Jurkat, Clone E6-1 (cell line): ENCODE measurements at regions not wholly inside any gene's neighbourhood (a gene's known extent, or its start where the extent isn't known, plus 50 kb on each side); places are given as distances from the start of the nearest gene placed in this dataset.
"Not testable (repeated sequence)": the region's sequence is repeated elsewhere in the genome, so short reads cannot be mapped to it uniquely, and the experiment has no call there.

Source experiments
- DNase-seq: peaks from one replicate; pipeline ENCODE4 v3.0.0-alpha.2; 2011; ENCODE audit warnings: low read depth, low spot score
- H3K4me3 ChIP-seq: 2 replicates; pipeline ENCODE4 v1.5.1; 2011; ENCODE audit warnings: mild to moderate bottlenecking, low read length, control low read depth, moderate library complexity

- no peak for DNase-seq
- H3K4me3 ChIP-seq: no peak overlapping the region
Measured at GRCh38 chr4:123682931-123683330, 286.3 kb downstream of the SPRY1 start.

DNA sequence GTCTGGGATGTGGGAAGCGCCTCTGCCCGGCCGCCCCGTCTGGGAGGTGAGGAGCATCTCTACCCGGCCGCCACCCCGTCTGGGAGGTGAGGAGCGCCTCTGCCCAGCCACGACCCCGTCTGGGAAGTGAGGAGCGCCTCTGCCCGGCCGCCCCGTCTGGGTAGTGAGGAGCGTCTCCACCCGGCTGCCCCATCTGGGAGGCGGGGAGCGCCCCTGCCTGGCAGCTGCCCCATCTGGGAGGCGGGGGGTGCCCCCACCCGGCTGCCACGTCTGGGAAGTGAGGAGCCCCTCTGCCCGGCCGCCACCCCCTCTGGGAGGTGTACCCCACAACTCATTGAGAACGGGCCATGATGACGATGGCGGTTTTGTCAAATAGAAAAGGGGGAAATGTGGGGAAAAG, 288.3 kb downstream of the SPRY1 start:
- H3K4me3 ChIP-seq, DNase-seq: not testable (repeated sequence)

DNA sequence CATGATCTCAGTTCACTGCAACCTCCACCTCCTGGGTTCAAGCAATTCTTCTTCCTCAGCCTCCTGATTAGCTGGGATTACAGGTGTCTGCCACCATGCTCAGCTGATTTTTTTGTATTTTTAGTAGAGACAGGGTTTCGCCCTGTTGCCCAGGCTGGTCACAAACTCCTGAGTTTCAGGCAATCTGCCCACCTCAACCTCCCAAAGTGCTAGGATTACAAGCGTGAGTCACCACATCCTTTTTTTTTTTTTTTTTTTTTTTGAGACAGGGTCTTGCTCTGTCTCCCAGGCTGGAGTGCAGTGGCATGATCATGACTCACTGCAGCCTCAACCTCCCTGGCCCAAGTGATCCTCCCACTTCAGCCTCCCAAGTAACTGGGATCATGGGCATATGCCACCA, 298.9 kb downstream of the SPRY1 start:
- not testable (repeated sequence) for H3K4me3 ChIP-seq, DNase-seq

GRCh38 chr4:123696687-123697086, 300.1 kb downstream of the SPRY1 start:
- no peak for DNase-seq
- H3K4me3 ChIP-seq: no peak overlapping the region

DNA sequence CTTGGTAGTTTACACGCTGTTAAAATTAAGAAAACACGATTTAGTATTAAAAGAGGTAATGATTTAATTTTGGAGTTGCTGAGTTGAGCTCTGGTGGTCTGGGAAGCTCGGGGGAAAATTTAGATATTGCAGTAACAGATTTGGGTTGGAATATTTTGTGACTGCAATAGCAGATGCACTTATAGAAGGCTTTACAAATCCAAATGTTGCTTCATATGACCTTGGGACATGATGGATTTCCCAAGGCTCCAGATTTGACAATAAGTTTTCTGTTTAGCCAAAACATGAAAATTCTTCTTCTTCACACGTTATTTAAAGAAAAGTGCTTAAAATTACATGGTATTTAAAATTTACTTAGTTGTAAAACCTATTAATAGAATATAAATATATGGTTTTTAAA, 302.0 kb downstream of the SPRY1 start:
- no peak for DNase-seq

DNA sequence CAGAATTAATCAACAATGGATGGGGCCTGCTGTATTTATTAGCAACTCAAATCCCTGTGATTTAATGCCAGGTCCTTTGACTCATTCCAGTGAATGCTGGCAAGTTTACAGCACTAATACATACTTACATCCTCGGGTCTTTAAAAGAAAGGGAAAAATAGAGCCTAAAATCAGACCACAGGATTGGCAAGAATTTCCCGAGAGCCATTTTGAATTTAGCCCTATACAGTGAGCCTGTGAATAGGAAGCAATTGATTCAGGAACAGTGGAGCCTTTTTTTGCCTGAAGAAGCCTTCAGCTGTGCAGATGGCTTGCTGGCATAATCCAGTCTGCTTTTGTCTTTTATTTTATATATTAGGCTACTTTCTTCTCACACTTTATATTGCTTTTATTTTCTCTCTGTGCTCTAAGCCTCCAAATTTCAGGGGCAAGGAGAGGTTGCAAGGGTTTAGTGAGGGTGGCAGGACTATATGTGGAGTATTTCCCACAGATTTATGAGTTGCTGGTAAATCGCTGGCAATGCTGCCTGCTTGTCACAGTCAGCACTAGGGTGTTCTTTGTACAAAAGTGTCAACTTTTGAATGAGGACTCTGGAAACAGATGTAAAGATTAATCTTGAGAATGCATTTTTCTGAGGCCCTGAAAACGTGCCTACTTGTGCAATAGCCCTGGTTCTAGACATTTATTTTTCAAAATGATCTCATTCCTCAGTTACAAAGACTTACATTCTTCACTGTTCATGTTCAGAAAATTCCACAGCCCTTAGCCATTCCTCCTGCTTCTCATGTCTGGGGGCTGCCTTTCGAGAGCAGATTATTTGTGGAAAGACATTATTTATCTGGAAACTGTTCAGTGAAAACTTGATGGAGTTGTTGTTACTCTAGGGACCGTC, 303.5 kb downstream of the SPRY1 start:
- H3K4me3 ChIP-seq: no peak overlapping the region
- no peak for DNase-seq

More for the DNA sequence above, 302.0 kb downstream of the SPRY1 start:
- H3K4me3 ChIP-seq: no peak overlapping the region

DNA sequence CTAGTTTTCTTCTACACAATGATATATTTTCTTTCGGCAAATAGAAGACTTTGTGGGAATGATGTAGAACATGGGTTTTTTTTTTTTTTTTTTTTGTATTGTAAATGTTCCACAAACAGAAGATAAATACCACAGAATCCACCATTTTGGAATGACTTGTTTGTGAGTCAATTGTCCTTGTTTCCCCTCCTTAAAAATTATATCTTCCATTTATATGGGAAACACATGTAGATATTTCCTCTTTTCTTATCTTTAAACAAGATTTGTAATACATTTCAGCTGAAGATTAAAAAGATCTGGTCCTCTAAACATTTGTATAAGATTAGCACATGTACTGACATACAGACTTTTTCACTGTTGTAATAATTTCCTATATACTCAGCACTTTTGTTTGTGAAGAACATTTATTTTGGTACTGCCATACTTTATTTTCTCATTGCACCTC, 304.6 kb downstream of the SPRY1 start:
- H3K4me3 ChIP-seq: no peak overlapping the region
- DNase-seq: no peak

GRCh38 chr4:123705419-123705818, 308.8 kb downstream of the SPRY1 start:
- no peak for DNase-seq
- H3K4me3 ChIP-seq: no peak overlapping the region

GRCh38 chr4:123706973-123707372, 310.4 kb downstream of the SPRY1 start:
- DNase-seq: no peak
- H3K4me3 ChIP-seq: no peak overlapping the region

GRCh38 chr4:123708902-123709301, 312.3 kb downstream of the SPRY1 start:
- no peak overlapping the region for H3K4me3 ChIP-seq
- DNase-seq: no peak

GRCh38 chr4:123709336-123709735, 312.7 kb downstream of the SPRY1 start:
- DNase-seq: no peak
- no peak overlapping the region for H3K4me3 ChIP-seq

- DNase-seq: no peak
- no peak overlapping the region for H3K4me3 ChIP-seq
Measured at GRCh38 chr4:123731035-123731434, 334.4 kb downstream of the SPRY1 start.

DNA sequence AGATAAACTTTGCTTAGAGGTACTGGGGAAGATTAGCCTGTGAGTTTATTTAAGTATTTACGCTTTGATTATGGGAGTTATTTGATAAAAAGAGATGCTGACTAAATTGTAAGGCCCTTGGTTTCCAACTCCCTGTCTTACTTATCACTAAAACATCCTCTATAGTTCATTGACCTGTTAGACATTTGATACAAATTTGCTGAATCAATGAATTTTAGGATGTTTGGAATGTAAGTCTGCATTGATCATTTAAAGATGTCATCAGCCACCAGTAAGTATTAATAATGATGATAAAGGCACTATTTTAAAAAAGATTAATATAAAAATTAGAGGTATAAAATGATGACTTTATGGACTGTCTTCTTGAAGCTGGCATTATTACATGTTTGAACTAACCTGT, 340.6 kb downstream of the SPRY1 start:
- DNase-seq: no peak
- no peak overlapping the region for H3K4me3 ChIP-seq

DNA sequence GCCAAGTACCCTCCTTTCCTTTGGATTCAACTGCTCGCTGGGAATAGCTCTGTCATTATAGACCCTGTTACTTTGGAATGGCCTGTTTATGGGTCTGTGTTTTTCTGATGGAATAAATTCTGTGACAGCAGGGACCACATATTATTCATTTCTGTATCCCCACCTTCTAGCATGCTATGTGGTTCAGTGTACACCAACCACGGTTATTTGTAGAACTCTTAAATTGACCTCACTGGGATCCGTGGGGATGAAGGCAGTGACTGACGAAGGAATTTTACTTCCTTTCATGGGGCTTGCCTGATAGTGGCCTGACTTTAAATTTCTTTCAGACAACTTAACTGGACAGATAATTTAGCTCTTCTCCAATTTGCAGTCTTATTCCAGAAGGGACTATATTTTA, 343.2 kb downstream of the SPRY1 start:
- no peak for DNase-seq

DNA sequence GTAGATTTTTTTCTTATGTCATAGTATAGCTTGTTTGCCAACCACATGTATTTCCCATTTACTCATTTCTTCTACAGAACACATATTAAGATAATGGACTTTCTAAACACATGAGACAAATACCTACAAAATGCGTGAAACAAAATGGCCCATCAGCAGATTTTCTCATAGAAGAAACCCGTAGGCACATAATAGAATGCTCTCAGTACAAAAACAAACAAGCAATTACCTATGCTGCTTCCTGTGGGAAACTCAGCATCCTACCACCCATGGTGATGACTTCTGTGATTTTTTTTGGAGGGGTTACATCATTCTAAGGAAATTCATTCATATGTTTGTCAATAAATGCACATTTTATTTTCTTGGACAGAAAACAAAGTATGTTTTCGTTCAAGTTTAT, 343.6 kb downstream of the SPRY1 start:
- H3K4me3 ChIP-seq: no peak overlapping the region
- no peak for DNase-seq

More for the DNA sequence above, 343.2 kb downstream of the SPRY1 start:
- H3K4me3 ChIP-seq: no peak overlapping the region

- no peak overlapping the region for H3K4me3 ChIP-seq
- DNase-seq: no peak
Measured at GRCh38 chr4:123741906-123742305, 345.3 kb downstream of the SPRY1 start.

DNA sequence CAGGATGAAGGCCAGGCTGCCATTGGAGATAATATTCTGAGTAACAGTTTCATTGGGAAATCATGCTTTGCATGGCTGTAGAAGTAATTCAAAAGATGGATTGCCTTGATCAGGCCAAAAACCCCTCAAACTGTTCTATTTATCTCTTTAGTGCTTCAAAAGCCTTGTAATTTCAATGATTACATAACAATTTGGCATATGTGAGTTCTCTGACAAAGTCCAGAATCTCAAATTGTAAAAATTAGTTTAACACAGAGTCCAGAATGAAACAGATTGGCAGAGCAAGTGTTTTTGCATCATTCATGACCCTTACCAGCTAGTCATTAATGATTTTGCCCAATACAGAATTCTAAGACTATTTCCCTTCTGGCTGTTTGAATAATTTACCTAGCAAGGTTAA, 347.3 kb downstream of the SPRY1 start:
- DNase-seq: no peak
- no peak overlapping the region for H3K4me3 ChIP-seq

DNA sequence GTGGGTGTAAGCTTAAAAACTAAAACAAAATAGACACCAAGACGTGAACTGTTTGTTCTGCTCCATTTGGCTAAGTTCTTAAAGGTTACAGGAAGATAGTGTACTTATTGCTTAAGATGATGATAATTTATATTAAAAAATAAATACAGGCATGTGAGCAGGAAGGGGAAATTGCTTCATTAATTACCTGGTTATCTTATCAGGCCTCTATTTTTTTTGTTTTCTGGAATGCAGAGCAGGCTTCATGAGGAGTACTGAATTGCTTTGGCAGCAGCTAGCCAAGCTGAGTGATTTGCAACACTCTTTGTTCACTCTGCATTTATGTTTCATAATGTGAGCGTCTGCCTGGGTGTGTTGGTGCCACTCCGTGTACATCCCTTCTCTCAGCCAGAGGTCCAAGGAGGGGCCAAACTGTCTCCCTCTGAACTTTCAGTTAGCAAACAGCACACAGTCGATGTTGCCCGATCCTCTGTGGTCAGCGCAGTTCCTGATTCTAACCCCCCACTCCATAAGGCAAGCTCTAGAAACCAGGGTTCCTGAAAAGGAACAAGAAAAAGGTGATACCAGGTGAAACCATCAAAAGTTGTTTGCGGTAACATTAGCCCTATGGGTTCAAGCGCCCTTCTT, 348.2 kb downstream of the SPRY1 start:
- no peak for DNase-seq
- no peak overlapping the region for H3K4me3 ChIP-seq

DNA sequence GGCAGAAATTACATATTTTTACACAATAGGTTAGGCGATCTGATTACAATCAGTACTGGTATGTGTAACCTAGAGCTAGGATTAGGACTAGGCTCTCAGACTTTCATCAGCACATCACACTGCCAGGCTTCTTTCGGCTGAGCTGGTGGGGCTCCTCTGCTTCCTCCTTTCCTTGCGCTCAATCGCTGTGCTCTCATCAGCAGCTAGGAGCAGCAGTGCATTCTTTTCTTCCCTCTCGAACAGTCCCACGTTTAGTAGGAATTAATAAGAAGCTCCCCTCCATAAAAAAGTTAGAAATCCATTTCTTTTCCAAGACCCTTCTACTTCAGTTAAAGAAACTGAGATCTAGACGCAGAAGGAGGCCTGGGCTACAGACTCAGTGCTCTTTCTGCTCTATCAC, 350.4 kb downstream of the SPRY1 start:
- DNase-seq: no peak
- no peak overlapping the region for H3K4me3 ChIP-seq

DNA sequence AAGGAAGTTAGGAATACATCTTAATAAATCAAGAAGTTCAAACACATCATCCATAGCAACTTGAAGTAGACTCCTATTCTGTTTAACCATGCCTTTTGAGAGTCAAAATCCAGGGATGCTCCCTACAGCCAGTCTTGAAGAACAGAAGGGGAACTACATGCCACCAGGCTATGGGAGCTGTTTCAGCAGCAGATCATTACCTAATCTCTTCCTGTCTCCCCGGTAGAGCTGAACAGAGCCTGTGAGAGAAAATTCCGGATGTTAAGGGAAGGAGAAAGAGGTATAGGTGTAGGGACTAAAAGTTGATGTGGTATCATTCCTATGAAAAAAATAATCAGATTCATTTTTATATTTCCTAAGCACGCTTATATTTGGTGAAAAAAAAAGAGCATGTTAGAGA, 352.2 kb downstream of the SPRY1 start:
- DNase-seq: no peak
- H3K4me3 ChIP-seq: no peak overlapping the region

- H3K4me3 ChIP-seq: no peak overlapping the region
- no peak for DNase-seq
Measured at GRCh38 chr4:123749383-123749782, 352.8 kb downstream of the SPRY1 start.
